ENCODE measurements at regions not wholly inside any gene's neighbourhood (a gene's known extent, or its start where the extent isn't known, plus 50 kb on each side); places are given as distances from the start of the nearest gene placed in this dataset.

GRCh38 chr10:2982146-2982545 is 85.2 kb upstream of the PFKP start:
- no peaks in the 10 kb centered on the region for H3K9me3 ChIP-seq (ENCODE audit: low read depth, low read length)
- no peak overlapping the region for H2AFZ ChIP-seq (ENCODE audit: low read length)
- no peak overlapping the region for H3K4me2 ChIP-seq (ENCODE audit: insufficient read depth, low read length)
- H4K20me1 ChIP-seq (ENCODE audit: insufficient read depth, low read length) = no peaks in the 10 kb centered on the region
- TF ChIP-seq, protein P1, sequence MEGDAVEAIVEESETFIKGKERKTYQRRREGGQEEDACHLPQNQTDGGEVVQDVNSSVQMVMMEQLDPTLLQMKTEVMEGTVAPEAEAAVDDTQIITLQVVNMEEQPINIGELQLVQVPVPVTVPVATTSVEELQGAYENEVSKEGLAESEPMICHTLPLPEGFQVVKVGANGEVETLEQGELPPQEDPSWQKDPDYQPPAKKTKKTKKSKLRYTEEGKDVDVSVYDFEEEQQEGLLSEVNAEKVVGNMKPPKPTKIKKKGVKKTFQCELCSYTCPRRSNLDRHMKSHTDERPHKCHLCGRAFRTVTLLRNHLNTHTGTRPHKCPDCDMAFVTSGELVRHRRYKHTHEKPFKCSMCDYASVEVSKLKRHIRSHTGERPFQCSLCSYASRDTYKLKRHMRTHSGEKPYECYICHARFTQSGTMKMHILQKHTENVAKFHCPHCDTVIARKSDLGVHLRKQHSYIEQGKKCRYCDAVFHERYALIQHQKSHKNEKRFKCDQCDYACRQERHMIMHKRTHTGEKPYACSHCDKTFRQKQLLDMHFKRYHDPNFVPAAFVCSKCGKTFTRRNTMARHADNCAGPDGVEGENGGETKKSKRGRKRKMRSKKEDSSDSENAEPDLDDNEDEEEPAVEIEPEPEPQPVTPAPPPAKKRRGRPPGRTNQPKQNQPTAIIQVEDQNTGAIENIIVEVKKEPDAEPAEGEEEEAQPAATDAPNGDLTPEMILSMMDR (IDR thresholded peaks at IDR 0.05; ENCODE audit: extremely low read depth, low read depth, low read length) = no peak
- no peak overlapping the region for H3K4me3 ChIP-seq (ENCODE audit: insufficient read depth, low read length)
- no peaks in the 10 kb centered on the region for H3K36me3 ChIP-seq (ENCODE audit: insufficient read depth, low read length)
- no peaks in the 10 kb centered on the region for H3K27me3 ChIP-seq (ENCODE audit: insufficient read depth, low read length)
- H3K27ac ChIP-seq (ENCODE audit: low read depth, low read length) = no peak overlapping the region
- no peaks in the 10 kb centered on the region for H3K79me2 ChIP-seq (ENCODE audit: insufficient read depth, low read length)
- DNase-seq (ENCODE audit: insufficient read length, low spot score, missing footprints) = no peak
- peaks cover 37% of the 10 kb centered on the region for H3K4me1 ChIP-seq (ENCODE audit: insufficient read depth, low read length)

DNA sequence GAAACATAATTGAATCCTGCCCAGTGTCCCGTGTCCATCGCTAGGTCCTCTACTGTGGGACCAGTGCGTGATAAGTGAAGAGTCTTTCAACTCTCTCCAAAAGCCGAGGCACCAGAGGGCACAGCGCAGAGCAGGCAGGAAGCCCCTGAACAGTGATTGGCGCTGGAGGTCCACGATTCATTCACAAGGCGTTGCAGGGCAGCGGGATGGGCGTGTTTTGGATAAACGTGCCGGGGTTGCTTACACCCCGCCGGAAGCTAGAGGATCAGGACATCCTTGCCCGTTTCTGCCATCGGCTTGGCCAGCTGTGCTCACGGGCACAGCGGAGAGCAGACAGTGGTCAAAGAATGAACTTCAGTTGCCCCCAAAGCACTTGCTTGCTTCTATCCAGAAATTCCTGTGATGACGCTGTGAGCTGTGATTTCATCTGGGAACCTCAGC is 86.0 kb upstream of the PFKP start:
- TF ChIP-seq, protein P1 (IDR thresholded peaks at IDR 0.05; ENCODE audit: extremely low read depth, low read depth, low read length) = no peak
- Histone ChIP-seq H3K79me2 (ENCODE audit: insufficient read depth, low read length) (no peaks in the 10 kb centered on the region), H3K27me3 (ENCODE audit: insufficient read depth, low read length) (no peaks in the 10 kb centered on the region), H3K4me2 (ENCODE audit: insufficient read depth, low read length) (peak overlapping the region; percentile 66), H3K4me1 (ENCODE audit: insufficient read depth, low read length) (peaks cover 37% of the 10 kb centered on the region), H3K36me3 (ENCODE audit: insufficient read depth, low read length) (no peaks in the 10 kb centered on the region), H4K20me1 (ENCODE audit: insufficient read depth, low read length) (no peaks in the 10 kb centered on the region), H3K9me3 (ENCODE audit: low read depth, low read length) (no peaks in the 10 kb centered on the region), H3K27ac (ENCODE audit: low read depth, low read length) (peak overlapping the region; percentile 66), H3K4me3 (ENCODE audit: insufficient read depth, low read length) (peak overlapping the region; percentile 55), H2AFZ (ENCODE audit: low read length) (peak overlapping the region; percentile 69)
- DNase-seq (ENCODE audit: insufficient read length, low spot score, missing footprints) = no peak

GRCh38 chr10:2980791-2981360 is 86.5 kb upstream of the PFKP start:
- peak overlapping the region; percentile 66 for H3K27ac ChIP-seq (ENCODE audit: low read depth, low read length)
- H2AFZ ChIP-seq (ENCODE audit: low read length) = peak overlapping the region; percentile 69

GRCh38 chr10:2980116-2980515 is 87.2 kb upstream of the PFKP start:
- Histone ChIP-seq H3K4me3 (ENCODE audit: insufficient read depth, low read length) (no peak overlapping the region), H3K4me2 (ENCODE audit: insufficient read depth, low read length) (peak overlapping the region; percentile 33), H3K36me3 (ENCODE audit: insufficient read depth, low read length) (no peaks in the 10 kb centered on the region), H2AFZ (ENCODE audit: low read length) (peak overlapping the region; percentile 44), H3K9me3 (ENCODE audit: low read depth, low read length) (no peaks in the 10 kb centered on the region), H3K27me3 (ENCODE audit: insufficient read depth, low read length) (no peaks in the 10 kb centered on the region), H3K79me2 (ENCODE audit: insufficient read depth, low read length) (no peaks in the 10 kb centered on the region), H4K20me1 (ENCODE audit: insufficient read depth, low read length) (no peaks in the 10 kb centered on the region), H3K27ac (ENCODE audit: low read depth, low read length) (peak overlapping the region; percentile 66), H3K4me1 (ENCODE audit: insufficient read depth, low read length) (peaks cover 26% of the 10 kb centered on the region)
- TF ChIP-seq, protein P1 (IDR thresholded peaks at IDR 0.05; ENCODE audit: extremely low read depth, low read depth, low read length) = no peak
- peak; percentile 91 for DNase-seq (ENCODE audit: insufficient read length, low spot score, missing footprints)

More at GRCh38 chr10:2980791-2981360, 86.5 kb upstream of the PFKP start:
- DNase-seq (ENCODE audit: insufficient read length, low spot score, missing footprints) = no peak
- Histone ChIP-seq H3K4me2 (ENCODE audit: insufficient read depth, low read length) (peak overlapping the region; percentile 66), H3K9me3 (ENCODE audit: low read depth, low read length) (no peaks in the 10 kb centered on the region), H4K20me1 (ENCODE audit: insufficient read depth, low read length) (no peaks in the 10 kb centered on the region), H3K79me2 (ENCODE audit: insufficient read depth, low read length) (no peaks in the 10 kb centered on the region), H3K4me1 (ENCODE audit: insufficient read depth, low read length) (peaks cover 32% of the 10 kb centered on the region), H3K36me3 (ENCODE audit: insufficient read depth, low read length) (no peaks in the 10 kb centered on the region), H3K27me3 (ENCODE audit: insufficient read depth, low read length) (no peaks in the 10 kb centered on the region), H3K4me3 (ENCODE audit: insufficient read depth, low read length) (peak overlapping the region; percentile 55)
- TF ChIP-seq, protein P1 (IDR thresholded peaks at IDR 0.05; ENCODE audit: extremely low read depth, low read depth, low read length) = no peak

All from osteoblast (primary cell).